ENCODE measurements at regions not wholly inside any gene's neighbourhood (a gene's known extent, or its start where the extent isn't known, plus 50 kb on each side); places are given as distances from the start of the nearest gene placed in this dataset.

GRCh38 chr2:104321796-104322349 lies 532.0 kb upstream of the POU3F3 start:
- TF ChIP-seq, protein P1, sequence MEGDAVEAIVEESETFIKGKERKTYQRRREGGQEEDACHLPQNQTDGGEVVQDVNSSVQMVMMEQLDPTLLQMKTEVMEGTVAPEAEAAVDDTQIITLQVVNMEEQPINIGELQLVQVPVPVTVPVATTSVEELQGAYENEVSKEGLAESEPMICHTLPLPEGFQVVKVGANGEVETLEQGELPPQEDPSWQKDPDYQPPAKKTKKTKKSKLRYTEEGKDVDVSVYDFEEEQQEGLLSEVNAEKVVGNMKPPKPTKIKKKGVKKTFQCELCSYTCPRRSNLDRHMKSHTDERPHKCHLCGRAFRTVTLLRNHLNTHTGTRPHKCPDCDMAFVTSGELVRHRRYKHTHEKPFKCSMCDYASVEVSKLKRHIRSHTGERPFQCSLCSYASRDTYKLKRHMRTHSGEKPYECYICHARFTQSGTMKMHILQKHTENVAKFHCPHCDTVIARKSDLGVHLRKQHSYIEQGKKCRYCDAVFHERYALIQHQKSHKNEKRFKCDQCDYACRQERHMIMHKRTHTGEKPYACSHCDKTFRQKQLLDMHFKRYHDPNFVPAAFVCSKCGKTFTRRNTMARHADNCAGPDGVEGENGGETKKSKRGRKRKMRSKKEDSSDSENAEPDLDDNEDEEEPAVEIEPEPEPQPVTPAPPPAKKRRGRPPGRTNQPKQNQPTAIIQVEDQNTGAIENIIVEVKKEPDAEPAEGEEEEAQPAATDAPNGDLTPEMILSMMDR (IDR thresholded peaks at IDR 0.05) = no peak
- TF ChIP-seq POLR2A (IDR thresholded peaks at IDR 0.05) = no peak
- TF ChIP-seq EP300 (IDR thresholded peaks at IDR 0.05) = no peak
